Stimulated activated CD4-positive, alpha-beta T cell treated with anti-CD3 and anti-CD28 coated beads, Interleukin-12 subunit alpha, Interleukin-12 subunit beta, amount 100 ng/mL, for 4 hours (primary cell): ENCODE measurements at regions not wholly inside any gene's neighbourhood (a gene's known extent, or its start where the extent isn't known, plus 50 kb on each side); places are given as distances from the start of the nearest gene placed in this dataset.

ENCODE experiments used
- DNase-seq: peaks from one replicate; pipeline ENCODE4 v3.0.0-alpha.2; 2020

GRCh38 chr12:130263025-130263424, 74.7 kb upstream of the PIWIL1 start:
- no peak for DNase-seq

- DNase-seq: no peak
Observed at GRCh38 chr12:130263996-130264395, 73.7 kb upstream of the PIWIL1 start.

GRCh38 chr12:130266751-130267150, 70.9 kb upstream of the PIWIL1 start:
- DNase-seq: no peak

- DNase-seq: no peak
Observed at GRCh38 chr12:130280231-130280630, 57.5 kb upstream of the PIWIL1 start.

- no peak for DNase-seq
Observed at GRCh38 chr12:130280742-130281141, 56.9 kb upstream of the PIWIL1 start.

- peak; percentile 37 for DNase-seq
Observed at GRCh38 chr12:130281153-130281799, 56.4 kb upstream of the PIWIL1 start.

GRCh38 chr12:130286041-130286440, 51.6 kb upstream of the PIWIL1 start:
- no peak for DNase-seq

- no peak for DNase-seq
Observed at GRCh38 chr12:130286741-130287440, 50.8 kb upstream of the PIWIL1 start.
